ENCODE measurements at regions not wholly inside any gene's neighbourhood (a gene's known extent, or its start where the extent isn't known, plus 50 kb on each side); places are given as distances from the start of the nearest gene placed in this dataset.
"Not testable (repeated sequence)": the region's sequence is repeated elsewhere in the genome, so short reads cannot be mapped to it uniquely, and the experiment has no call there.

DNA sequence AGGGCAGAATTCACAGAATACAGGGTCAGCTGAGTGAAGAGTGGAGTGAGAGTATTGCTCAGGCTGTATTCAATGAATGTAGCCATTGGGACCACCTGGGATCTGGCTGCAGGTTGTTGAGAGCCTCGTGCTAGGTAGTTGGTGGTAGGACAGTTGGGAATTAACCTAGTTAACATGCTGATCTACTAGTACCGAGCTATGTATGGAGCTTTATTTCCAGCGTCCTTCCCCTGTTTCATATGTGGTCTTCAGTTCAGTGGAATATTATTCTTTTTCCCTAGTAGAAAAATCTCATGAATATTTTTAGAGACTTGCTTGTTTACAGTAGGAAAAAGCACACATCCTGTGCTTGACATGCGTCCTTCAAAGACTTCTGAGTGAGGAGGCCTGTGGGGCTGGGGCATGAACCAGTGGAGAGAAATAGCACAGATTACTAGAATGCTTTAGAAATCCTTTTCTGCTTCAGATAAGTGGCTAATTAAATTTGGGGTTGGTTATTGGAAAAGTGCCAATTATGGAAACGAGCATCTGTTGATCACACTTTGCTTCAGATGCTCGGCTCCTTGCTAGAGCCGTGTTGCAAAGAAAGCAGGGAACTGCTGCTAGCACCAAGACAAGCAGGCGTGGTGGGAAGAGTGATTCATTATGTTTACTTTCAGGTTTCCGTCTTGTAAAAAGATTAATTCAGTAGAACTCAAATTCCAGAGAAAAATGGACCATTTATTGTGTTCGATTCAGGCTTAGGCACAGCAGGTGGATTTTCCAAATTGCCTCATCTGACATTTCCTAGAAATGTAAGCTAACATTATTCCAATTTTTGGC lies 53.6 kb downstream of the ARF6 start:
- peak; percentile 77 for DNase-seq (ENCODE audit: low read depth)

DNA sequence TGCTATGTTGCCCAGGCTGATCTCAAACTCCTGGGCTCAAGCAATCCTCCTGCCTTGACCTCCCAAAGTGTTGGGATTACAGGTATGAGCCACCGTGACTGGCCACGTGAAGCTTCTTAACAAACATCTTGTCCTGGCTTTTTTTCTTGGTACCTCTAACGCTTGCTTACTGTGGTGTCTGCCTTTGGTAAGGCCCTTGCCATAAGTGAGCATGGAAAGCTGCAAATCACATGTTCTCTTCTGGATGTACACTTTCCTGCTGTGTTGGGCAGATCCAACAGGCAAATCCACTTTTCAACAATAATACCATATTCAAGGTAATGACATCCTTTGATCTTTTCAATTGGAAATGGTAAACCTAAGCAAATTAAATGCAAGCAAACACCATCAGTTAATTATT lies 54.6 kb downstream of the ARF6 start:
- DNase-seq (ENCODE audit: low read depth): no peak

DNA sequence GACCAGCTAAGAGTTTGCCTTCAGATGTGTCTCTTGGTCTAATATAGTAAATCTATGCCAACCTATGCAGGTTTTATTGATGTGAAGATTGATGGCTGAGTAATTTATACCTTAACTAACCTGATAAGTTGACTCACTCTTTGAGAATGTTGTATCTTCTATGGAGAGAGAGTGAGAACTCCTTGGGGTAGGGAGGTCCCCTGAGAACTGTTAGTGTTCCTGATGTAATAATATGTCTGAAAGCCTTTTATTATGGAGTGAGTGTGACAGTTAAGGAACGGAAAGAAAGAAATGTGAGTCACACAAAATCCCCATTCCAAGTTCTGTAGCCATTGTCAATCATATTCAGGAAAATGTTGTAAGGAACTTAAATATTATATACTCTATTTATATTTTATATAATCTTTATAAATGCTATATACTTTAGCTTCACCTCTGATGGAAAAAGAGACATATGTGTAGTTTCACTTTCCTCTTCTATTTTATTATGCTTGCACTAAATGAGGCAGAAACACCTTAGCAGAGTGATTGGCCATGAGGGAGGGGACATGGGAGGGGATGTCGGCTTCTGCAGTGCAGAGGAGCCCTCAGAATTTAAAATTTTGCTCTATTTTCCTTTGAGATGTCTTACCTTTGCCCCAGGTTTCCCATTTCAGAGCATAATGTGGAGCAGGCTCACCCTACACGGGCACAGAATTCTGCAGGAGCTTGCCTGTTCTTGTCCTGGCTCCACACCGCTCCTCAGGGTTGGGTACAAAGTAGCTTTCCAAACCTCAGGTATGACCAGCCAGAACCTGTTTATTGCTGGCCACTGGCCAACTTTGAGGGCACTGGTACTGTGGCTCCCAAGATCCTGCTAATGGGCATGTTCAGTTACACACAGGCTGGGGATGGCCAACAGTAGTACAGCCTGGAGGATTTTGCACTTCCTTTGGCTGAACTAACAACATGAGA lies 57.7 kb downstream of the ARF6 start:
- no peak for DNase-seq (ENCODE audit: low read depth)

DNA sequence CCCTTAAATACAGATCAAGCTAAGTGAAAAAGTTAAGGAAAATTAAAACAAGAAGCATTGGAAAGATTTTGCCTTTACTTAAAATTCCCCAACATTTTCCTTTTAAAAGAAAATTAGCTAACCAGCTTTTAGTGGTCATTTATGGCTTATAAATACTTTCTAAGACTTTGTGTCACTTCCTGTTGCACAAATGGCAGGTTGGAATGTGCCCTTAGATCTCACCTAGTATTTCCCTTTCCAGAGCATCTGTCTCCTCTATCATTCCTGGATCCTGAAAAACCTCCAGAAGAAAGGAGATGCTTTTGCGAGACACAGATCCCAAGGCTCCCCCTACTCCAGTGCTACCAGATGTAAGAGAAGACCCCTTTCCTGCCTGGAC lies 58.3 kb downstream of the ARF6 start:
- DNase-seq (ENCODE audit: low read depth): no peak

DNA sequence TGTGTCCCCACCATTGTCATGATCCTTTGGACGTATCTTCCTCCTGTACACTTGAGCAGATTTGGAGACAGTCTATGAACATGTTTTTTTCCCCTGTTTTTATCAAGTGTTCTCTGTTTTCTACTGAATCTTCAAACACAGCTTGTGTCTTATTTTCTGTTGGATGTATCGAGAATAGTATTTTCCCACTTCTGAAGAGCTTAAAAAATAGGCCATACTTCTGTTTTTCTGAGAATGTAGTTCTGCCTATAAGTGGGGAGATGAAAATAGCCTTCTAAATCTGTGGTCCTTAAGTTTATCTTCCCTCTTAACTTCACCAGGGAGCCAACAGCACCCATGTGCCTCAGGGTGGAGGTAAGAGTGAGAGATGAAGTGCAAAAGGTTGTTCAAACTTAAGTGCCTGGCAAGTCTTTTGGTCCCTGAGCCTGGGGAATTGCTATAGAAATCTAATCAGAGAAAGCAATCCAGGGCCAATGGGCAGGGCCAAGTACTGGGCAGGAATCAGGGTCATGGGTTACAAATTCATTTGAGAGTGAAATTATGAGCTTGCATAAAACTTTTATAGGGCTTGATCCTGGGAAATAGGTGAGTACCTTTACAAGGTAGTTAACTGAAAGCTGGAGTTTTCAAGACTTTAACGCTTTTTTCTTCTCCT lies 58.9 kb downstream of the ARF6 start:
- no peak for DNase-seq (ENCODE audit: low read depth)

DNA sequence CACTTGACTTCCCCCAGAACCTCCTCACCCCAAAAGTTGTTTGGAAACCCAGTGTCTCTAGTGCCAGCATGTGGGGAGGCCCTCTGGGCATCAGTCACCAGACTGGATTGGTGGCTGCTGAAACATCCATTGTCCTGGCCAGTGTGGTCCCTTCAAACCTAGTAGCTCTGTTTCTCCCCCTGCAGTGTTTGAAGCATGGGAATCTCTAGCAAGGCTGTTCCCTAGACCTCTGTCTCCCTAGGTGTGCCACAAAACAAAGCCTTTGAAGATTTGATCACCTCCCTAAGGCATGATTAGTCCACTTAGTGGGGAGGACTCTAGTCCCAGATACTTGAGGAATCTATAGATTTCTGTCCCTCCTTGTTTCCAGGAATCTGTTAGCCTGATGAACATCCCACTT lies 60.3 kb downstream of the ARF6 start:
- DNase-seq (ENCODE audit: low read depth): no peak

DNA sequence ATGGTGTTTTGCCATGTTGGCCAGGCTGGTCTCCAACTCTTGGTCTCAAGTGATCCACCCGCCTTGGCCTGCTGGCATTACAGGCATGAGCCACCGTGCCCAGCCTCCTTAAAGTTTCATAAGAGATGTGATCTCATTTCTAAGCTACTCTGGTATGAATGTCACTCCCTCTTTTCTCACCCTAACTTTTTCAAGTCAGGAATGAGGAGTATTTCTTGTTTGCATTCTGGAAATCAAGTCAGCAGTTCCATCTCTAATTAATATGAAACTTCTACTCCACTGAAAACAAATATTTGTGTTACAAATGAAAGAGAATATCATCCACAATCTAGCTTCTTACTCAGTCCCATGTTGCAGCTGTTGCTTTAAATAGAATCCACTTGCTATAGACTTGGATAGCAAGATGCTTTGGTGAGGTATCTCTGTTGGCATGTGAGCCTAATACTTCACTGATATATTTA lies 61.3 kb downstream of the ARF6 start:
- DNase-seq (ENCODE audit: low read depth): no peak

DNA sequence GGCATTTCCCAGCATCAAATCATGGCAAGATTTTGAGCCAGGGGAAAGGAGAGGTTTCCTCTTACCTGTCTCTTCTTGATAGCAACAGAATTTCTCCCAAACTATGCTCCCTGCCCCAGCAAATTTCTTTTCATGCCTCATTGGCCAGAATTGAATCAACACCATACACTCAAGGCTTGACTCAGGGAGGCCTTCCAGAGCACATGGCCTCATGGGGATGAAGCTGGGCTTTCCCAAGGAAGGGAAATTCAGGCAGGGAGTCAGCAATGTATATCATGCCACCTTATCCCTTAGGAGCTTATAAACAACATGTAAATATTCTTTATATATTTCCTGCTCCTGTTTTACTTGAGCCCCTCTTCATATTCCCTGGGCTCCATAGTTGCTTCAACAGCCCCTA lies 62.1 kb downstream of the ARF6 start:
- DNase-seq (ENCODE audit: low read depth): no peak

DNA sequence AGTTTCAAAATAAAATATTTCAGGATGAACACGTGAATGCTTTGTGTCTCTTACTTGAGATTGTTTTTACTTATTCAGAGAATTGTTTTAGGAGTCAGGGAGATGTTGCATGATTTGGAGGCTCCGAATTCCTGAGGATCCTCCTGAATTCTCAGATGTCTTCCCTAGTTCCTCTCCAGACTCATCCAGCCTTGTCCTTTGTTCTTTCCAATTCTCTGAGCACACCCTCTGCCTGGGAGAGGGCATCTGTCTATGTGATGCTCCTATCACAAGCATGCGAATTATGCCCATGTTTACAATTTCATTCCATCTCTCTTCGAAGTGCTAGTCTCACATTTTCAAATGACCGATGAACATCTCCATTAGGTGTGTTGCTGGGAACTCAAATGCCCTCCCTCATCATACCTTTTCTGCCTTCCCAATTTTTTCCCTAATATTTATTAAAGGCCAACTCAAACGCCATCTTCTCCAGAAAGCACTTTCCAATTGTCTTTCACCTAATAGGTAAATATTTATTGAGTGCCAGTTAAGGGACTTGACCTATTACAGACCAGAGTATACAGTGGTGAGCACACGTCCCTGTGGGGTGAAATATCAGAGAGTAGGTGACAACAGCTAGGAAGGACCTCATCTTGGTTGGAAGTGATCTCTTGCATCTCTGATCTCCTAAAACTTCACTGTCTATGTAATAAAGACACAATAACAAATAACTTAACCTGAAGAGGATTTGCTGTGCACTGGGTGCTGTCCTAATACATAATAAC lies 64.4 kb downstream of the ARF6 start:
- DNase-seq (ENCODE audit: low read depth): no peak

DNA sequence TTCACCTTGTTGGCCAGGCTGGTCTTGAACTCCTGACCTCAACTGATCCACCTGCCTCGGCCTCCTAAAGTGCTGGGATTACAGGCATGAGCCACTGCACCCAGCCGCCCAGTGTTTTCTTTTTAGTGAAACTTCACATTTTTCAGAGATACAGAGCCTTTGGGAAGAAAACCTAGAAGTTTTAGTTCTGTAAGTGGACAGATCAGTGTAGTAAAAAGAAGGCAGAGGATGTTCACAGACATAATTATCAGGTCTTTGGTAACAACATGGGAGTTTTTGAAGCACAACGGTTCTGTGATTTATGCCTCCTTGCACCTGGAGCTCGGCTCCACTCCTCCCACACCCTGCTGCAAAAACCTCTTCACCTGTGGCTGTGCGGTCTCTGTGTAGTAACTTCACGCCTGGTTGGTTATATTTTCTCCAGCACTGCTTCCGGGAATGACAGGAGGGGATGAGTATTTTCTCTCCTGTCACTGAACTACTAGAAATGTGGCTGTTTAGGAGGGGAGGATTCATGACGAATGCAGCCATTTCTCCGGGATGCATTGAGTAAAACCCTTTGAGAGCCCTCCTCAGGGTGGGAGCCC lies 67.0 kb downstream of the ARF6 start:
- DNase-seq (ENCODE audit: low read depth): no peak

DNA sequence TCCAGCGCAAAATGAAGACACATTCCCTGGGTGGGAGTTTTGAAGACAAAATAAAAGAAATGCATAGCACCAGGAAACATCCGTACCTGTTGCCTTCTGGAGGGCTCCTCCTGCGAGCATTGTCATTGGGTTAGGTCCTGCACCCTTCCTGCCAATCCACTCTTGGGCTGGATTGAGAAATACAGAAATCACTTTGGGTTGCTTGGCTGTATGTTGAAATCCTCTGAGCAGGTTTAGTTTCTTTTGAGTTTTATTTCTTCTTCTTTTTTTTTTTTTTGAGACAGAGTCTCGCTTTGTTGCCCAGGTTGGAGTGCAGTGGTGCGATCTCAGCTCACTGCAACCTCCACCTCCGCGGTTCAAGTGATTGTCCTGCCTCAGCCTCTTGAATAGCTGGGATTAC lies 67.6 kb downstream of the ARF6 start:
- no peak for DNase-seq (ENCODE audit: low read depth)

DNA sequence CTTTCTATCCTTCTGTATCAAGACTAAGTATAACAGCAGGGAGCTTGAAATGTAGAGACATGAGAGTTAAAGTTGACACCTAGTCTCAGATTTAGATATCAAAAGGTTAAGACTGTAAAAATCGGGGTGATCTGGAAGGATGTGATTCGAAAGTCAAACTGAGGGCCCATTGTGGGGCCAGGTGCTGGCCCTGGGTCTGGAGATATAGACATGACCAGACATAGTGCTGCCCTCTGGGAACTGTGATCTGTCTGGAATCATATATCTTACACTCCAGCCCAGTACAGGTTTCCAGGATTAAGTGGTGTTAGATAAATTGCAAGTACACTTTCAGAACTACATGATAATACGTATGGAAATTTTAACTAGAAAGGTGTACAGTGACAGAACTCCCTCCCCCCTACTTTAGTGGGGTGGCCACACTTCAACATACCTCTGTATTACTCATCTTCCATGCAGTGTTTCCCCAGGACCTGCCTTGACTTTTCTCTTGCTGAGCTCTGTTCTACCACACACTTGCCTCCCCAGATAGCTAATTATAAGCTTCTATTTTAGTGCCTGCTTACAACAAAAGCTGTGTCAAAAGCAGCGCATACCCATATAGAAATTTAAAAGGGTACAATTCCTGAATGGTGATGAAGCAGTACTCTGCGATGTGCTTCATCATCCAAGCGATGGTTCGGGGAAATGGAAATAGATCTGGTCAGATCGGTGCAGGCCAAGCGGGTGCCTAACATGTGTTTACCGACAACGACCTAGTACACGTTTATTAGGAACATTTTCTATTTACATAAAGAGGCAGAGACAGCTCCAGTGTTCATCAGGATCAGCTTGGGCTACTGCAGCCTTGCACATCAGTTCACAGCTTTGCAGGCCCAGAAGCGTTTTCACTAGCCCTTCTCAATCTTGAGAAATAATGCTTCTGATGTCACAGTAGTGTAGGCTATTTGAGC lies 68.7 kb downstream of the ARF6 start:
- no peak for DNase-seq (ENCODE audit: low read depth)

DNA sequence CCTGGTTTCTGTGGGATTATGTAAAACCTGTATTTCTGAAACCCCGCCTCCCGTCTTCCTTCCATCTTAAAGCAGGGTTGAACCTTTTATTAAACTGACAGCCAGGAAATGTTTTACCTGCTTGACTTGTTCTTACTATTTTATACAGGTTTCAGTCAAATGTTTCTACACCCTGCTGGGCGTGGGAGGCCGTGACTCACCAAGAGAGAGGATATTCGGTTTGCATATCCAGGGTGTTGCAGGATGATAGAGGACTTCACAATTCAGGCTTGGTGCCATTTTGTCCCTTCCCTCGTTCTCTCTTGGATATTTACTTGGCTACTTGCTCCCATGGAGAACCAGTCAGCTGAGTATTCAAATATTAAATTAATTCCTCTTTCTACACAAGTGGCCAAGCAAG lies 69.7 kb downstream of the ARF6 start:
- no peak for DNase-seq (ENCODE audit: low read depth)

DNA sequence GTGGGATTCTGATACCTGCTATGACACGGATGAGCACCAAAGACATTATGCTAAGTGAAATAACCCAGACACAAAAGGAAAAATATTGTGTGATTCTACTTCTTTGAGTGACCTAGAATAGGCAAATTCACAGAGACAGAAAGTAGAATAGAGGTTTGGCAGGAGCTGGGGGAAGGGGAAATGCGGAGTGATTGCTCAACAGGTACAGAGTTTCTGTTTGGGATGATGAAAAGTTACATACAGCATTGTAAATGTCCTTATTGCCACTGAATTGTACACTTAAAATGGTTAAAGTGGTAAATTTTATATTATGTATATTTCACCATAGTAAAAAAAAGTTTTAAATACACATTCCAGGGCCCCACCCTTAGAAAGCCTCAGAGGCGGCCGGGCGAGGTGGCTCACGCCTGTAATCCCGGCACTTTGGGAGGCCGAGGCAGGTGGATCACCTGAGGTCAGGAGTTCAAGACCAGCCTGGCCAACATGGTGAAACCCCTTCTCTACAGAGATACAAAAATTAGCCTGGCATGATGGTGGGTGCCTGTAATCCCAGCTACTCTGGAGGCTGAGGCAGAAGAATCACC lies 72.3 kb downstream of the ARF6 start:
- not testable (repeated sequence) for DNase-seq (ENCODE audit: low read depth)

DNA sequence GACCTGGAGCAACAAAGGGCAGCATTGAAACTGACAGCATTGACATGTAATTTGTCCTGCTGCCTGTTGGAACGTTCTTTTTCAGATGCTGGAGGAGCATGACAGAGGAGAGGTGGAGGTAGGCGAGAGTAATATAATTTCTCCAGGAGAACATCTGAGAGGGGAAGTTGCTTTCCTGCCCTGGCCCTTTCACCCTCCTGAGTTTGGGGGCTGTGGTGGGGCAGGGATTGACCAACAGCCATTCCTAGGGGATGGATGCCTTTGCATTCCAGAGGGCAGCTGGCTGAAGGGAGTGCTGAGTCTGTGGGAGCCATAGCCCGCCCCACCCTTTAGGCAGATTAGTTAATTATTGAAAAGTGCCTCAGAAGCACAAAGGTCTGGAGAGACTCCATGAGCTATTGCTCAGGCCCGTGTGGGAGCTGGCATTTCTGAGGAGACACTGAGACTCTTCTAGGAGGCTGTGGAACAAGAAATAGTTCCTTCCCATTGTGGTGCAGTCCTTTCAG lies 73.5 kb downstream of the ARF6 start:
- peak; percentile 26 for DNase-seq (ENCODE audit: low read depth)

DNA sequence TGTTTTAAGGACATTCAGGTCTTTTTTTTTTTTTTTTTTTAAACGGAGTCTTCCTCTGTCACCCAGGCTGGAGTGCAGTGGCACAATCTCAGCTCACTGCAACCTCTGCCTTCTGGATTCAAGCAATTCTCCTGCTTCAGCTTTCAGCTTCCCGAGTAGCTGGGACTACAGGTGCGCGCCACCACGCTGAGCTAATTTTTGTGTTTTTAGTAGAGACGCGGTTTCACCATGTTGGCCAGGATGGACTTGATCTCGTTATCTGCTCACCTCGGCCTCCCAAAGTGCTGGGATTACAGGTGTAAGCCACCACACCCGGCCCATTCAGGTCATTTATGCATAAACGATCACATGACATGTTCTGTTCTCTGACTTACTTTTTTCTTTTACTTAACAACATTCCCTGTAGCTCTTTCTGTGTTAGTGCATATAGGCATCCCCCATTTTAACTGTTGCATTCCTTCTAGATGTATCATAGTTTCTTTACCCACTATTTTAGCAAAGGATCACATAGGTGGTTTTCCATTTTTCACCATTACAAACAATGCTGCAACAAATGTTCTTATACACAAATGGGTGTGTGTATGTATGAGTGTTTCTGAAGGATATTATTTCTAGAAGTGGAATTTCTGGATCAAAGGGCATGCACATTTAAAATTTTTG lies 74.2 kb downstream of the ARF6 start:
- DNase-seq (ENCODE audit: low read depth): peak; percentile 15

DNA sequence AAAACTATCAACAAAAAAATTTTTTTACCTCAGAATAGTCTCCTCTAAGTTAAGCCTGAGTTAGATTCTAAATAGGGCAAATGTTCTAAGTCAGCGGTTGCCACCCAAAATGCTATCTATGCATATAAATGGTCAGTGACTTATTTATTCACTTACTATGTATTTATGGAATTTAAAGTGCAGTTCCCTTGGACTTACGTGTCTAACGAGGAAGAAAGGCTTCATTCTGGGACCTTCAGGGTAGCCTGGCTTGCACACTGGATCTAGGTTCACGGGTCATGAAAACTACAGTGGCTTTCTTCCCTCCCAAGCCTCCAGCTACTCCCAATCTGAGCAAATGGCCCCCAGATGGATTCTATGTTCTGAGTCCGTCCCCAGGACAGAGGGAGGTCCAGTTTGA lies 77.1 kb downstream of the ARF6 start:
- no peak for DNase-seq (ENCODE audit: low read depth)

DNA sequence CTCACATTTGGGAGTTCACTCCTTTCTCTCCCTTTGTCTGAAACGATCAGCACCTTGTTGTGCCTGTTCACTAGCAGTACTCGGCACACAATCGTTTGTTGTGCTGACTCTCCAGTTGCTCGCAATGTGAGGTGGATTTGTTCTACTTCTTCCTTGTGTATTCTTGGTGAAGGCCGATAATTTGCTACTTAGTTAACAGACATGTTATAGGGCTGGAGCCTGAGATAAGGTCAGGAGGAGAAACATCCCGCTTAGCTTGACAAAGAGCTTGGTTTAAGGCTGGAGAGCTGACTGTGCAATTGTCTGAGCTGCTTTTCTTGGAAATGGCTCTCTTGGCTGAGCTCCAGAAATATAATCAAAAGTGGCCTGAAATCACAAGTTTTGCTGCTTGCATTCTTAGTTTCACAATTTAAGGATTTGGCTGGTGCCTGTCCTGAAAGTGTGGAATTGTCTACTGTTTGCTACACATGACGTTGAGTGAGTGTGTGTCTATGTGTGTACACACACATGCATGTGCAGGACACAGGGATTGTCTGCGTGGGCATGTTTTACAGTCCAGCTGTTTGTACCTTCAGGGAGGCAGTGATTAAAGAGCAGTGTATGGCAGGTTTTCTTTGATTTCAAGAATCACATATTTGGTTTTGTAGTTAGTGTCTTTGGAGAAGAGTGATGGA lies 77.7 kb downstream of the ARF6 start:
- DNase-seq (ENCODE audit: low read depth): peak; percentile 42

All from RPMI7951 (cell line).